ENCODE measurements at regions not wholly inside any gene's neighbourhood (a gene's known extent, or its start where the extent isn't known, plus 50 kb on each side); places are given as distances from the start of the nearest gene placed in this dataset.

DNA sequence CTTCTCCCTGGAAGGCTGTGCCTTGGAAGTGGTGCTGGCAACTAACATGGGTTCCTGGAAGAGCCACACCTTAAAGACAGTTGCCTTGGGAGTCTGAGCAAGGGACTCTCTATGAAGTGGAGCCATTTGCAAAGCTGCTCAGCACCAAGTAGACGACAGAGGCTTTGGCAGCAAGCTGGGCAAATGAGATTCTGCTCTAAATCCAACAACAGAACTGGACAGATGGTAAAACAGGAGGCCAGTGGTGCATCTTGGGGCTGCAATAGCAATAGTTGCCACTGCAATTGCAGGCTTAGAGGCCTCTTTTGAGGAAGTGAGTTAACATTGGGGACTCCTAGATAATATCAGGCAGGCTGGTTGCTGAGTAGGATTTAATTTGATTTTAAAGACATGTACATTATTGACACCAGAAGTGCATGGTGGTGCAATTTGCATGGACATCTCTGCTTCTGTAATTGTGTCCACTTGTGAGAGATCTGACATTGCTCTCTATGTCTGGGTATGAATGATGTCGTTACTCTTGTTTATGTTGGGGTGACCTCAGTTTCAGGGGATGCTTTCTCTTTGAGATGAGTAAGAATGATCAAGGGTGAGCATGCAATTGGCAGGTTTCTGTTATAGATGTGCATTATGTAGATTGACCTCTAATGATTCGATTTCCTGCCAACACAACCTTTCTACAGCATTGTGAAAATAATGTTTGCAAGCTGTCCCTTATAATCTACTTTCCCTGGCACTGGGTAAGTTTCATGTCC is 568.3 kb upstream of the MEX3C start:
- TF ChIP-seq, protein P1, sequence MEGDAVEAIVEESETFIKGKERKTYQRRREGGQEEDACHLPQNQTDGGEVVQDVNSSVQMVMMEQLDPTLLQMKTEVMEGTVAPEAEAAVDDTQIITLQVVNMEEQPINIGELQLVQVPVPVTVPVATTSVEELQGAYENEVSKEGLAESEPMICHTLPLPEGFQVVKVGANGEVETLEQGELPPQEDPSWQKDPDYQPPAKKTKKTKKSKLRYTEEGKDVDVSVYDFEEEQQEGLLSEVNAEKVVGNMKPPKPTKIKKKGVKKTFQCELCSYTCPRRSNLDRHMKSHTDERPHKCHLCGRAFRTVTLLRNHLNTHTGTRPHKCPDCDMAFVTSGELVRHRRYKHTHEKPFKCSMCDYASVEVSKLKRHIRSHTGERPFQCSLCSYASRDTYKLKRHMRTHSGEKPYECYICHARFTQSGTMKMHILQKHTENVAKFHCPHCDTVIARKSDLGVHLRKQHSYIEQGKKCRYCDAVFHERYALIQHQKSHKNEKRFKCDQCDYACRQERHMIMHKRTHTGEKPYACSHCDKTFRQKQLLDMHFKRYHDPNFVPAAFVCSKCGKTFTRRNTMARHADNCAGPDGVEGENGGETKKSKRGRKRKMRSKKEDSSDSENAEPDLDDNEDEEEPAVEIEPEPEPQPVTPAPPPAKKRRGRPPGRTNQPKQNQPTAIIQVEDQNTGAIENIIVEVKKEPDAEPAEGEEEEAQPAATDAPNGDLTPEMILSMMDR (conservative IDR thresholded peaks at IDR 0.05), result no peak
- no peak for TF ChIP-seq ZFX (IDR thresholded peaks at IDR 0.05)

Data from C4-2B (cell line).